ENCODE measurements at regions not wholly inside any gene's neighbourhood (a gene's known extent, or its start where the extent isn't known, plus 50 kb on each side); places are given as distances from the start of the nearest gene placed in this dataset.

DNA sequence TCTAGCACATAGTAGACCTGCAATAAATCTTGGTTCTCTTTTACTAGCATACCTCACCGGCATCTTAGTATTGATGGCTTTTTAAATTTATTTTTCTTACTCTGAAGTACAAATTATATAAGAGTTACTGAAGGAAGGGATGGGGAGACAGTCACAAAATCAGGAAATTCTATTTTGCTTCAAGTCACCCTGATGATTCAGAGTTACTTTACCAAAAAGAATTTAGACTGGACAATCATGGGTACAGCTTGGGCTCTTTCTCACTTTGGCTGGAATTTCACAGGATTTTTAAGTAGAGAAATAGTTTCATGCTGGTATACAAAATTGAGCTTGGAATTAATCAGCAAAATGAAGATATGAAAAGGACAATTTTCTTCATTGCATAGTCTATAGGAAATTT lies 919.2 kb downstream of the METTL15 start:
- TF ChIP-seq, protein P1, sequence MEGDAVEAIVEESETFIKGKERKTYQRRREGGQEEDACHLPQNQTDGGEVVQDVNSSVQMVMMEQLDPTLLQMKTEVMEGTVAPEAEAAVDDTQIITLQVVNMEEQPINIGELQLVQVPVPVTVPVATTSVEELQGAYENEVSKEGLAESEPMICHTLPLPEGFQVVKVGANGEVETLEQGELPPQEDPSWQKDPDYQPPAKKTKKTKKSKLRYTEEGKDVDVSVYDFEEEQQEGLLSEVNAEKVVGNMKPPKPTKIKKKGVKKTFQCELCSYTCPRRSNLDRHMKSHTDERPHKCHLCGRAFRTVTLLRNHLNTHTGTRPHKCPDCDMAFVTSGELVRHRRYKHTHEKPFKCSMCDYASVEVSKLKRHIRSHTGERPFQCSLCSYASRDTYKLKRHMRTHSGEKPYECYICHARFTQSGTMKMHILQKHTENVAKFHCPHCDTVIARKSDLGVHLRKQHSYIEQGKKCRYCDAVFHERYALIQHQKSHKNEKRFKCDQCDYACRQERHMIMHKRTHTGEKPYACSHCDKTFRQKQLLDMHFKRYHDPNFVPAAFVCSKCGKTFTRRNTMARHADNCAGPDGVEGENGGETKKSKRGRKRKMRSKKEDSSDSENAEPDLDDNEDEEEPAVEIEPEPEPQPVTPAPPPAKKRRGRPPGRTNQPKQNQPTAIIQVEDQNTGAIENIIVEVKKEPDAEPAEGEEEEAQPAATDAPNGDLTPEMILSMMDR (IDR thresholded peaks at IDR 0.05; ENCODE audit: borderline replicate concordance, extremely low read depth, low read length, poor library complexity, severe bottlenecking), result no peak
- TF ChIP-seq EZH2 (IDR thresholded peaks at IDR 0.05; ENCODE audit: borderline replicate concordance, low read depth, low read length, severe bottlenecking), result no peak

Data from DND-41 (cell line).